ENCODE measurements at regions not wholly inside any gene's neighbourhood (a gene's known extent, or its start where the extent isn't known, plus 50 kb on each side); places are given as distances from the start of the nearest gene placed in this dataset.
"Not testable (repeated sequence)": the region's sequence is repeated elsewhere in the genome, so short reads cannot be mapped to it uniquely, and the experiment has no call there.

DNA sequence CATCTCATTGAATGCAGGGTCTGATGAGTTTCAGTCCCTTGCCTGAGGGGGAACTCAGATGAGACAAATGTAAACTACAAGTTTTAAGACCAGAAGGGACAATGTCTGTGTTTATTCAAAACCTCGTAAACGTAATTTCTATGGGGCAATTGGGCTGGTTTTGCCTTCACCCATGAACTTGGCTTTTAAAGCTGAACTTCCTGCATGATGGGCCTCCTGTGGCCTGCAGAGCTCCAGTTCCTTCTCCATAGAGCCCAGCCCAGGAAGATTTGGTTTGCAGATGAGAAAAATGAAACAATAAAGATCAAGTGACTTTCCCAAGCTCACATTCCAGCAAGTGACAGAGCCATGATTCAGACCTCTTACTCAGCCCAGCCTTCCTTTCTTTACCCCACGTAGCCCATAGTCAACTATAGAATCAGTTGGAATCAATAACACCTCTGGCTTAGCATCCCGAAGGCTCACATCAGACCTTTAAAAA, 612.3 kb downstream of the UTRN start:
- no peak for DNase-seq

GRCh38 chr6:144898052-144898689, 613.0 kb downstream of the UTRN start:
- DNase-seq: no peak

- DNase-seq: no peak
Observed at GRCh38 chr6:144898741-144899140, 613.6 kb downstream of the UTRN start.

GRCh38 chr6:144899161-144899560, 614.0 kb downstream of the UTRN start:
- no peak for DNase-seq

DNA sequence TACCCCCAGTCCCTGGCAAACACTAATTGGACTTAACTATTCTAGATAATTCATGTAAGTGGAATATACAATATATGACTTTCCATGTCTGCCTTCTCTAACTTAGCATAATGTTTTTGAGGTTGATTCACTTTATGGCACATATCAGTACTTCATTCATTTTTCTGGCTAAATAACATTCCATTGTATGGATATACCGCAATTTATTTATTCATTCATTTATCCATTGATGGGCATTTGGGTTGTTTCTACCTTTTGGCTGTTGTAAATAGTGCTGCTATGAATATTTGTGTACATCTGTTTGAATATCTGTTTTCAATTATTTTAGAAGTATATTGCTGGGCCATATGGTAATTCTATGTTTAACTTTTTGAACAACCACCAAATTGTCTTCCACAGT, 616.3 kb downstream of the UTRN start:
- no peak for DNase-seq

DNA sequence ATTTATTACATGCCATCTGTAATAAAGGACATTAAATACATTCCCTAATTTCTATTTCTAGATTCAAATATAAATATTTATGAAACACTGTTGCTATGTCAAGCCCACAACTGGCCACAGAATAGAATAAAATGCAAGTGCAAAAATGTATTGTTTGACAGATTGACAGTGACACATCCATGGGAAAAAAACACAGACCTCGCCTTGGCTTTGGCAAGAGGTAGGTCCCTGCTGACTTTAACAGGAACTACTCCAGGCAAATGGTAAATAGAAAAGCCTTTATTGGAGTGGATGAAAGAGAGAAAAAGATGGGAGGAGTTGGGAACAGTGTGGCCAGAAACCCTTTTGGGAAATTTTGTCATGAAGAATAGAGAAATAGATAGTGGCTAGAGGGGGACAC, 622.9 kb downstream of the UTRN start:
- DNase-seq: no peak

- no peak for DNase-seq
Observed at GRCh38 chr6:144909753-144910285, 624.7 kb downstream of the UTRN start.

GRCh38 chr6:144911322-144911721, 626.2 kb downstream of the UTRN start:
- no peak for DNase-seq

GRCh38 chr6:144912474-144912873, 627.3 kb downstream of the UTRN start:
- DNase-seq: peak; percentile 29

DNA sequence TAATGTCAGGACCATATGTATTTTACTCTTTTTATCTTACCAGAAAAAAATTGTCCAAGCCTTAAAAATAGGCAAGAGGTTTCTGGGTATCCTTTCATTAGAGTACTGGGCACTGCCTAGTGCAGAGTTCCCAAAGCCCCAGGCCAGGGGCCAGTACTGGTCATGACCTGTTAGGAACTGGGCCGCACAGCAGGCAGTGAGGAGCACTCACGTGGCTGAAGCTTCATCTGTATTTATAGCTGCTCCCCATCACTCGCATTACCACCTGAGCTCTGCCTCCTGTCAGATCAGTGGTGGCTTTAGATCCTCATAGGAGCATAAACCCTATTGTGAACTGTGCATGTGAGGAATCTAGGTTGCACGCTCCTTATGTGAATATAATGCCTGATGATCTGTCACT, 632.9 kb downstream of the UTRN start:
- DNase-seq: no peak

DNA sequence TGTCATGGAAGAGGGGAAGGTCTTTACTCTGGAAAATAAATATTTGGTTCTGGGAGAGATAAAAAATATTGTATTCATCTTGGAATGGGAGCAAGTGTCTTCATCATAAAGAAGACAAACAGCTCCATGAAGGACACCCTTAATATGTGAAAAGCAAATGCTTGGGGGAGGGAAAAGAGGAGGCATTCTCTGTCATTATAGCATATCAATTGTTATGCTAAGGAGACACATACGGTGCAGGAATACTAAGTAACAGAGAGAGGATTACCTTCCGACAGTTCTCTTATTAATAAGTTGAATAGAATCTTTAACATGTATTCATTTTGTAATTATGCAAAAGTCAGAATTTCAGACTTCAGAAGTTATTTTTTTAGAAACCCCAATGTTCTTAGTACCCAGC, 634.4 kb downstream of the UTRN start:
- no peak for DNase-seq

GRCh38 chr6:144920391-144920961, 635.3 kb downstream of the UTRN start:
- no peak for DNase-seq

DNA sequence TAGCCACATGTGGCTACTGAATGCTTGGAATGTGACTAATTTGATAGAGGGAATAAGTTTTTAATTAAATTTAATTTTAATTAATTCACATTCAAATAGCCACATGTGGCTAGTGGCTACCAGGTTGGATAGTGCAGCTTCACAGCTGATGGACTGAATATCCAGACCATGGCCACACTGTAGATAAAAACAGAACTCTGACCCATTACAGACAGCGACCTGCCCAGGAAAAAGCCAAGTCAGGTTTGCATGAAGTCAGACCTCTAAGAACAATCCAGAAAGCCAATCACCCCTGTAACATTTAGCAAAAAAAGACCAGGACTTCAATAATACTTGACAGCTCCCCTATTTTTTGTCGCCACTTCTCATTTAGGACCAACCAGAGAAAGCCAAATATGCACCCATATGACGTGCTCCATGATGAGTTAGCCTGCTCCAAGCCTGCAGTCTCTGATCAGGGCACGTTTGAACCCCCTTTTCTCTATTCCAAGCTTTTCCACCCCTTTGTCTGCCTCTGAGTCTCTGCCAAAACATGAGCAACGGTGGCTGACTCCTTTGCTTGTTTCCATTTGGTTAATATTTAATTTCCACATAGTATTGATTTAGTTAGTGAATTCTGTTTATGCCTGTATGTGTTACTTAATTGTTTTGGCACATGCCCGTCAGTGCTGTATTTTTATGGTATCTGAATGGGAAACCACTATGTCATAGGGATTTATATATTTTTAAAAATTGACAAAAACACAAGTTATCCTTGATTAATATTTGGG, 636.3 kb downstream of the UTRN start:
- DNase-seq: no peak

DNA sequence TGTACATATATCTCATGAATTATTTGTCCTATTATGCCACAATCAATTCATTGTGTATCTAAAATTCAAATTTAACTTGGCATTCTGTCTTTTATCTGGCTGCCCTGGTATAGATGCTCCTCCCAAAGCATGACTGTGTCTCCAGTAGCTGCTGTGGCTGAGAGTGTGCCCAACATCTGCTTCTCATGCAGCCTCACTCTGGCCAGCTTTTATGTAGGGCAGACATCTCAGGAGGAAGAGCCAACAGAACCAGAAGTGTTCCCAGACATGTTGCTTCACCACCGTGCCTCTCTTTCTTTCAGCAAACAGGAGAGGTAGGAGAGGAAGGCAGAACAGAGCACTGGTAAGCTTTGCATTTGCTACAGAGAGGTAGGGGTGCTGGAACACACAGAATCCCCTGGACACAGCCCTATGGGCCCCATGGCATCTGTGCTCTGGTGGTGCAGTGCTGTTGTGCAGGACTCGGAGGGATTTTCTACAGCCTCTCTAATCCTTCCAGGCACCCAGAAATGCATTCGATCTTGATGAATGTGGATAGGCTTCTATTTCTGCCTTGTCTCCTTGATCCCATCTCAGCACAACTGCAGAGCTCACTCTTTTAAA, 637.1 kb downstream of the UTRN start:
- no peak for DNase-seq

DNA sequence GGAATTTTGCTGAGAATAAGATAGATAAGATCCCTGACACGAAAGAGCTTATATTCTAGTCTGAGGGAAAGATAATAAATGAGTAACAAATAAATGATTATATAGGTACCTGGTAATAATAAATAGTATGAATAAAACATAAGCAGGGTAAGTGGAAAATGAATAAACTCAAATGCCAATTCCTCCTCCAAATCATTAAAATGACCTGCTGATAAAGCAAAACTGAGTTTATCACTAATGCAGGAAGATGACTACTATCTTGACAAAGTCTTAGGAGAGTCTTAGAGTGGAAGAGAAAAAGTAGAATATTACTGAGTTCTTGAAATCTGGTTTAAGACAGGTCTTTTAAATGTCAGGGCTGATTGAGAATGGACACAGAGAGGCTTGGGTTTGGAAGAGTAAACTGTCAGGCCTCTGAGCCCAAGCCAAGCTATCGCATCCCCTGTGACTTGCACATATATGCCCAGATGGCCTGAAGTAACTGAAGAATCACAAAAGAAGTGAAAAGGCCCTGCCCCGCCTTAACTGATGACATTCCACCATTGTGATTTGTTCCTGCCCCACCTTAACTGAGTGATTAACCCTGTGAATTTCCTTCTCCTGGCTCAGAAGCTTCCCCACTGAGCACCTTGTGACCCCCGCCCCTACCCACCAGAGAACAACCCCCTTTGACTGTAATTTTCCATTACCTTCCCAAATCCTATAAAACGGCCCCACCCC, 637.8 kb downstream of the UTRN start:
- DNase-seq: not testable (repeated sequence)

DNA sequence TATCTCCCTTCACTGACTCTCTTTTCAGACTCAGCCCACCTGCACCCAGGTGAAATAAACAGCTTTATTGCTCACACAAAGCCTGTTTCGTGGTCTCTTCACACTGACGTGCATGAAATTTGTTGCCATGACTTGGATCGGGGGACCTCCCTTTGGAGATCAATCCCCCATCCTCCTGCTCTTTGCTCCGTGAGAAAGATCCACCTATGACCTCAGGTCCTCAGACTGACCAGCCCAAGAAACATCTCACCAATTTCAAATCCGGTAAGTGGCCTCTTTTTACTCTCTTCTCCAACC, 638.3 kb downstream of the UTRN start:
- DNase-seq: not testable (repeated sequence)

DNA sequence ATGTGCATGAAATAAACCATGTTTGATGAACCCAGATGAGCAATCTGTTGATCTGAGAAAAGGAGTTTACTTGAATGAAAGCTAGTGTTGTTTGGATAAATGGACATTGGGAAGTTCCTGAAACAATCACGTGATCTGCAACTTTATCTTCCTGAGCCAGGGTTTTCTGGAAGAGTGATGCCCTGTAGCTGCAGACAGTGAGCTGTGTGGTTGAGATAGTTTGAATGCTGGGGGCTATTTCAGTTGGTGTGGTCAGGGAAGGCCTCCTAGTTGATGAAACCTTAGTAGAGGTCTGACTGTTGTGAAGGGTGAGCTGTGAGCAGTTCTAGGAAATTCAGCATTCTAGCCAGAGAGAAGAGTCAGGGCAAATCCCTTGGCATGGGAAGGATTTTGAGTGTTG, 643.7 kb downstream of the UTRN start:
- DNase-seq: no peak

GRCh38 chr6:144929262-144929661, 644.1 kb downstream of the UTRN start:
- DNase-seq: no peak

GRCh38 chr6:144931172-144932035, 646.3 kb downstream of the UTRN start:
- peak; percentile 70 for DNase-seq

DNA sequence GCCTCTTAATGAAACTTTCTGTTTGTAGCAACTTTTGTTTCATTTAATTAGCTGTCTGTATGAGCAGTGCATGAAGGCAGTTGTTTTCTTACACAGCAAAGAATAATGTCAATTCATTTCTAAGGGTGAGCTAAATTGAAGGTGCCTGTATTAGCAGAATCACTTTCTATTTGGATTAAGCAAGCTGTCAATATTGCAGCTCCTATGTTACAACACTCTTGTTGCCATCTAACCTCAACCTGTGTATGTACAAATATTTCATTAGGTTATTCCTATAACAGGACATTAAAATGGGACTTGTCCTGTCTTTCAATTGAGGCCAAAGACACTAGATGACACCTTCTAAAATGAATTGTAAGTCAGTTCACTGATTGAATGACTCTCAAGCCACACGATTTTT, 647.5 kb downstream of the UTRN start:
- no peak for DNase-seq

- no peak for DNase-seq
Observed at GRCh38 chr6:144935181-144935580, 650.0 kb downstream of the UTRN start.

DNA sequence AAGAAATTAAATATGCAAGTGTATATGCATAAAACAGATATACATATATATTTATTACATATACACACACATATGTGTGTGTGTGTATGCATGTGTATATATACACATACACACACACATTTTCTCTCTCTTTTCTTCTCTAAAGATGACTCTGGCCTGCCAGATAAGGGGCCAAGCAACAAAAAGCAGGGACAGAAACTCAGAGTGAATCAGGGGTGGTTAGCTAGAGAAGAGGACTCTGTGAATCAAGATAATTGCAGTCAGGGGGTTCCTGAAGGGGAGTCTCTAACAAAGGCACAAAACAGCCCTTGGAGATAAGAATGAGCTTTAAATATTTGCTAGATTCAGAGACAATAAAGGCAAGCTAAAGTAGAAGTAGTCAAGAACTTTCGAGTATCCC, 650.5 kb downstream of the UTRN start:
- DNase-seq: peak; percentile 46
